Neural progenitor cell (in vitro differentiated cells): ENCODE measurements at regions not wholly inside any gene's neighbourhood (a gene's known extent, or its start where the extent isn't known, plus 50 kb on each side); places are given as distances from the start of the nearest gene placed in this dataset.

Experiments
- DNase-seq: peaks from one replicate; pipeline ENCODE4 v3.0.0-alpha.2; 2016; ENCODE audit warnings: low spot score
- H2AFZ ChIP-seq: fragments of 200-600 bp; sonication (generic); replicated peaks from 2 replicates; pipeline ENCODE4 v1.6.1; 2016; ENCODE audit warnings: antibody characterized with exemption
- H3F3A ChIP-seq: fragments of 200-600 bp; sonication (generic); 2 replicates; pipeline ENCODE4 v1.6.1; 2016; ENCODE audit warnings: antibody characterized with exemption, low read depth
- H3K27ac ChIP-seq: fragments of 200-600 bp; sonication (generic); 2 replicates; pipeline ENCODE4 v1.5.1; 2016; ENCODE audit warnings: mild to moderate bottlenecking
- H3K27me3 ChIP-seq: fragments of 200-600 bp; sonication (generic); 2 replicates; pipeline ENCODE4 v1.6.1; 2016; ENCODE audit warnings: mild to moderate bottlenecking, moderate library complexity
- H3K36me3 ChIP-seq: fragments of 200-600 bp; sonication (generic); 2 replicates; pipeline ENCODE4 v1.5.1; 2016
- H3K4me1 ChIP-seq: fragments of 200-600 bp; sonication (generic); 2 replicates; pipeline ENCODE4 v1.6.1; 2016; ENCODE audit warnings: mixed run types
- H3K4me2 ChIP-seq: fragments of 200-600 bp; sonication (generic); 2 replicates; pipeline ENCODE4 v1.6.1; 2016
- H3K4me3 ChIP-seq: fragments of 200-600 bp; sonication (generic); 2 replicates; pipeline ENCODE4 v1.5.1; 2016
- H3K79me2 ChIP-seq: fragments of 200-600 bp; sonication (generic); 2 replicates; pipeline ENCODE4 v1.6.1; 2016; ENCODE audit warnings: low read depth
- H3K9ac ChIP-seq: fragments of 200-600 bp; sonication (generic); 2 replicates; pipeline ENCODE4 v1.6.1; 2016
- H3K9me3 ChIP-seq: fragments of 200-600 bp; sonication (generic); 2 replicates; pipeline ENCODE4 v1.5.1; 2016; ENCODE audit warnings: low read depth
- H4K20me1 ChIP-seq: fragments of 200-600 bp; sonication (generic); 2 replicates; pipeline ENCODE4 v1.6.1; 2016; ENCODE audit warnings: low read depth
- H3K27ac Mint-ChIP-seq: 3 replicates; pipeline ENCODE4 v1.8.0; 2021; ENCODE audit warnings: mixed read lengths
- H3K27me3 Mint-ChIP-seq: 2 replicates; pipeline ENCODE4 v1.8.0; 2022; ENCODE audit warnings: low read depth, mild to moderate bottlenecking, inconsistent platforms, moderate library complexity, mixed read lengths; ENCODE audit not compliant: insufficient read depth
- H3K36me3 Mint-ChIP-seq: 3 replicates; pipeline ENCODE4 v1.8.0; 2021; ENCODE audit warnings: mixed read lengths
- H3K4me1 Mint-ChIP-seq: 3 replicates; pipeline ENCODE4 v1.8.0; 2021; ENCODE audit warnings: mixed read lengths
- H3K4me3 Mint-ChIP-seq: 3 replicates; pipeline ENCODE4 v1.8.0; 2021; ENCODE audit warnings: mild to moderate bottlenecking, moderate library complexity, mixed read lengths
- H3K9me3 Mint-ChIP-seq: 3 replicates; pipeline ENCODE4 v1.8.0; 2020; ENCODE audit warnings: mixed read lengths
- EZH2 ChIP-seq: fragments of 200-600 bp; sonication (generic); IDR thresholded peaks from 2 replicates; pipeline ENCODE4 v1.6.1; 2017; ENCODE audit warnings: antibody characterized with exemption, mild to moderate bottlenecking, moderate library complexity
- EZH2phosphoT487 ChIP-seq: fragments of 200-600 bp; sonication (generic); IDR thresholded peaks from 2 replicates; pipeline ENCODE4 v1.6.1; 2017; ENCODE audit warnings: antibody characterized with exemption
- TF ChIP-seq, protein P1 (sequence below): fragments of 200-600 bp; sonication (generic); IDR thresholded peaks from 2 replicates; pipeline ENCODE4 v1.5.1; 2017; ENCODE audit warnings: antibody characterized with exemption, mild to moderate bottlenecking

GRCh38 chr9:108521063-108521590, 334.7 kb downstream of the ACTL7B start:
- no peaks in the 10 kb centered on the region for H3F3A ChIP-seq
- H3K36me3 ChIP-seq: no peaks in the 10 kb centered on the region
- H3K4me3 Mint-ChIP-seq: no peak overlapping the region
- H3K4me3 ChIP-seq: no peak overlapping the region
- H3K36me3 Mint-ChIP-seq: no peaks in the 10 kb centered on the region
- no peaks in the 10 kb centered on the region for H3K4me1 Mint-ChIP-seq
- TF ChIP-seq EZH2phosphoT487 (no peak), EZH2 (no peak)
- TF ChIP-seq, protein P1, sequence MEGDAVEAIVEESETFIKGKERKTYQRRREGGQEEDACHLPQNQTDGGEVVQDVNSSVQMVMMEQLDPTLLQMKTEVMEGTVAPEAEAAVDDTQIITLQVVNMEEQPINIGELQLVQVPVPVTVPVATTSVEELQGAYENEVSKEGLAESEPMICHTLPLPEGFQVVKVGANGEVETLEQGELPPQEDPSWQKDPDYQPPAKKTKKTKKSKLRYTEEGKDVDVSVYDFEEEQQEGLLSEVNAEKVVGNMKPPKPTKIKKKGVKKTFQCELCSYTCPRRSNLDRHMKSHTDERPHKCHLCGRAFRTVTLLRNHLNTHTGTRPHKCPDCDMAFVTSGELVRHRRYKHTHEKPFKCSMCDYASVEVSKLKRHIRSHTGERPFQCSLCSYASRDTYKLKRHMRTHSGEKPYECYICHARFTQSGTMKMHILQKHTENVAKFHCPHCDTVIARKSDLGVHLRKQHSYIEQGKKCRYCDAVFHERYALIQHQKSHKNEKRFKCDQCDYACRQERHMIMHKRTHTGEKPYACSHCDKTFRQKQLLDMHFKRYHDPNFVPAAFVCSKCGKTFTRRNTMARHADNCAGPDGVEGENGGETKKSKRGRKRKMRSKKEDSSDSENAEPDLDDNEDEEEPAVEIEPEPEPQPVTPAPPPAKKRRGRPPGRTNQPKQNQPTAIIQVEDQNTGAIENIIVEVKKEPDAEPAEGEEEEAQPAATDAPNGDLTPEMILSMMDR: no peak
- no peak overlapping the region for H3K4me2 ChIP-seq
- DNase-seq: no peak
- H3K9me3 Mint-ChIP-seq: no peaks in the 10 kb centered on the region
- H3K9me3 ChIP-seq: no peaks in the 10 kb centered on the region
- no peak overlapping the region for H3K9ac ChIP-seq
- H3K27me3 ChIP-seq: no peaks in the 10 kb centered on the region
- H3K27ac Mint-ChIP-seq: no peak overlapping the region
- no peaks in the 10 kb centered on the region for H3K79me2 ChIP-seq
- H4K20me1 ChIP-seq: no peaks in the 10 kb centered on the region
- no peak overlapping the region for H3K27ac ChIP-seq
- no peaks in the 10 kb centered on the region for H3K27me3 Mint-ChIP-seq
- no peak overlapping the region for H2AFZ ChIP-seq
- no peaks in the 10 kb centered on the region for H3K4me1 ChIP-seq

DNA sequence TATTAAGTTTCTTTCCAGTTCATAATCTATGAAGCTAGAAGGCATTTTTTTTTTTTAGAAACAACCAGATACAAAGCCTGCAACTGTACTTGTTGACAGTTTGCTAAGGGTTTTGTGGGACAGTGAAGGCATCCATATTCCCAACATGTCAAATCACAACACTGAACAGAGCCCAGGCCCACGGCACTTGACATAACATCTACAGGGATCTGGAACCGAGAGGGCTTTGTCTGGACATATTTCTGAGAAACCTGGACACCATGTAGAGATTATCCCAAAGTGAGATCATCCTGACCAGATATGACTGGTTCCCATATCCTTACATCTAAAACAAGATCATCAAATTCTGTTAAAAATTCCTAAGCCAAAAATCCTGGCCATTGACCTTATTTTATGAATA, 336.3 kb downstream of the ACTL7B start:
- H3K36me3 Mint-ChIP-seq: no peaks in the 10 kb centered on the region
- Histone ChIP-seq H3K9ac (no peak overlapping the region), H4K20me1 (no peaks in the 10 kb centered on the region), H3K27ac (no peak overlapping the region), H3K79me2 (no peaks in the 10 kb centered on the region), H3K36me3 (no peaks in the 10 kb centered on the region), H3K4me3 (no peak overlapping the region), H3K4me1 (no peaks in the 10 kb centered on the region), H2AFZ (no peak overlapping the region), H3K9me3 (no peaks in the 10 kb centered on the region), H3F3A (no peaks in the 10 kb centered on the region), H3K4me2 (no peak overlapping the region), H3K27me3 (no peaks in the 10 kb centered on the region)
- H3K4me1 Mint-ChIP-seq: no peaks in the 10 kb centered on the region
- H3K27ac Mint-ChIP-seq: no peak overlapping the region
- DNase-seq: no peak
- no peak overlapping the region for H3K4me3 Mint-ChIP-seq
- no peaks in the 10 kb centered on the region for H3K27me3 Mint-ChIP-seq
- H3K9me3 Mint-ChIP-seq: no peaks in the 10 kb centered on the region
- TF ChIP-seq EZH2phosphoT487 (no peak), EZH2 (no peak)
- TF ChIP-seq, protein P1: no peak

GRCh38 chr9:108517651-108518365, 338.0 kb downstream of the ACTL7B start:
- Histone ChIP-seq H3K4me3 (no peak overlapping the region), H3K79me2 (no peaks in the 10 kb centered on the region), H3K27ac (no peak overlapping the region), H3K4me2 (no peak overlapping the region), H3K9me3 (no peaks in the 10 kb centered on the region), H3K9ac (no peak overlapping the region), H3K36me3 (no peaks in the 10 kb centered on the region), H4K20me1 (no peaks in the 10 kb centered on the region), H3K4me1 (no peaks in the 10 kb centered on the region), H3K27me3 (no peaks in the 10 kb centered on the region), H3F3A (no peaks in the 10 kb centered on the region), H2AFZ (no peak overlapping the region)
- no peak for DNase-seq
- H3K4me1 Mint-ChIP-seq: no peaks in the 10 kb centered on the region
- TF ChIP-seq EZH2phosphoT487 (no peak), EZH2 (no peak)
- TF ChIP-seq, protein P1: no peak
- no peak overlapping the region for H3K4me3 Mint-ChIP-seq
- H3K36me3 Mint-ChIP-seq: no peaks in the 10 kb centered on the region
- no peak overlapping the region for H3K27ac Mint-ChIP-seq
- no peaks in the 10 kb centered on the region for H3K27me3 Mint-ChIP-seq
- no peaks in the 10 kb centered on the region for H3K9me3 Mint-ChIP-seq
